HepG2 (cell line): ENCODE measurements at regions not wholly inside any gene's neighbourhood (a gene's known extent, or its start where the extent isn't known, plus 50 kb on each side); places are given as distances from the start of the nearest gene placed in this dataset.

Experiments used
- KDM1A ChIP-seq: IDR thresholded peaks from 2 replicates; pipeline ENCODE4 v1.6.1; 2016; ENCODE audit warnings: missing compliant biosample characterization
- TF ChIP-seq, protein P1 (sequence below): sonication (generic); formaldehyde crosslinking; IDR thresholded peaks from 2 replicates; pipeline ENCODE4 v1.5.0; 2020; ENCODE audit warnings: mild to moderate bottlenecking, missing genetic modification reagents, moderate library complexity

DNA sequence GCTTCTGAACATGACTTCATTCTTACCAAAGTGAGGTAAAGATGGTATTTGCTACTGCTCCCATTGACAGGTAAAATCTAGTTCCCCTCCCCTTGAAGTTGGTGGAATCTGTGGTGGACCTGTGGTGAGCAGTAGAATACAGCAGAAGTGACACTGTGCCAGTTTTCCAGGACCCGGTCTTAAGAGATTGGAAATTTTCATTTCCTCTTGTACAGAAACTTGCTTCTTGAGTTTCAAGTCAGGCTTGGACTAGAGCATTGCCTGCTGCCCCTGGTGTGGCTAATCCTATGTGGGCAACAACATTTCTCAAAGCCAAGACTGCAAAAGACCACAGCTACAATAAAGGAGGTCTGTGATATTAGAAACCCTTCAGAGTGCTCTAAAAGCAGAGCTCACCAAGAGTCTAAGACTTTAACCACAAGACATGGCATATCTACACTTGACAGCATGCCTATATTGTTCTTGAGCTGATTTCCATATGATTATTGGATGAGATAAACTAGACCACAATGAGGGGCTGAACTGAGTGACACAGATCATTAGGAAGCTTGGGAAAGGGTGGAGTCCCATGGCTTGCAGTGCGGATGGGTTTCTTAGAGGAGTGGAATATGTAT lies 458.1 kb downstream of the BCL11A start:
- no peak for TF ChIP-seq KDM1A (CRISPR knock-in tag)
- TF ChIP-seq, protein P1, sequence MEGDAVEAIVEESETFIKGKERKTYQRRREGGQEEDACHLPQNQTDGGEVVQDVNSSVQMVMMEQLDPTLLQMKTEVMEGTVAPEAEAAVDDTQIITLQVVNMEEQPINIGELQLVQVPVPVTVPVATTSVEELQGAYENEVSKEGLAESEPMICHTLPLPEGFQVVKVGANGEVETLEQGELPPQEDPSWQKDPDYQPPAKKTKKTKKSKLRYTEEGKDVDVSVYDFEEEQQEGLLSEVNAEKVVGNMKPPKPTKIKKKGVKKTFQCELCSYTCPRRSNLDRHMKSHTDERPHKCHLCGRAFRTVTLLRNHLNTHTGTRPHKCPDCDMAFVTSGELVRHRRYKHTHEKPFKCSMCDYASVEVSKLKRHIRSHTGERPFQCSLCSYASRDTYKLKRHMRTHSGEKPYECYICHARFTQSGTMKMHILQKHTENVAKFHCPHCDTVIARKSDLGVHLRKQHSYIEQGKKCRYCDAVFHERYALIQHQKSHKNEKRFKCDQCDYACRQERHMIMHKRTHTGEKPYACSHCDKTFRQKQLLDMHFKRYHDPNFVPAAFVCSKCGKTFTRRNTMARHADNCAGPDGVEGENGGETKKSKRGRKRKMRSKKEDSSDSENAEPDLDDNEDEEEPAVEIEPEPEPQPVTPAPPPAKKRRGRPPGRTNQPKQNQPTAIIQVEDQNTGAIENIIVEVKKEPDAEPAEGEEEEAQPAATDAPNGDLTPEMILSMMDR (CRISPR knock-in tag), result no peak
